Transverse colon (tissue), 4 donors: ENCODE measurements at regions not wholly inside any gene's neighbourhood (a gene's known extent, or its start where the extent isn't known, plus 50 kb on each side); places are given as distances from the start of the nearest gene placed in this dataset.

Experiments
- DNase-seq: peaks from one replicate; pipeline ENCODE4 v3.0.0-alpha.2; 2019
- H3K27ac ChIP-seq, 4 donors: fragments of 200-600 bp; sonication (generic); 2 replicates each; pipeline ENCODE4 v1.5.1; 2016 to 2018; ENCODE audit warnings: inconsistent platforms in 4 of 4
- H3K27me3 ChIP-seq: fragments of 200-600 bp; sonication (generic); 2 replicates; pipeline ENCODE4 v1.5.1; 2017; ENCODE audit warnings: inconsistent platforms
- H3K36me3 ChIP-seq, 4 donors: fragments of 200-600 bp; sonication (generic); 2 replicates each; pipeline ENCODE4 v1.5.1; 2017 to 2019; ENCODE audit warnings: inconsistent platforms in 4 of 4
- H3K4me1 ChIP-seq, 4 donors: fragments of 200-600 bp; sonication (generic); 2 replicates each; pipeline ENCODE4 v1.5.1; 2017 to 2020; ENCODE audit warnings: inconsistent platforms in 4 of 4
- H3K4me3 ChIP-seq, 4 donors: fragments of 200-600 bp; sonication (generic); 1 replicate in 1 of 4; 2 replicates in 3 of 4; pipeline versions ENCODE4 v1.5.1 to v1.6.1; 2017 to 2019; ENCODE audit warnings: inconsistent platforms in 4 of 4
- H3K9me3 ChIP-seq, 2 donors: fragments of 200-600 bp; sonication (generic); 2 replicates each; pipeline ENCODE4 v1.5.1; 2017 to 2019; ENCODE audit warnings: inconsistent platforms in 2 of 2
- EP300 ChIP-seq: sonication (generic); formaldehyde crosslinking; IDR thresholded peaks from one replicate; pipeline ENCODE4 v1.6.1; 2017; ENCODE audit warnings: antibody characterized with exemption, low read depth
- POLR2A ChIP-seq: fragments of 450-650 bp; IDR thresholded peaks from one replicate; pipeline ENCODE4 v1.6.1; 2016; ENCODE audit warnings: antibody characterized with exemption, mild to moderate bottlenecking, moderate library complexity
- POLR2AphosphoS5 ChIP-seq, 3 donors: sonication (generic); formaldehyde crosslinking; IDR thresholded peaks; one replicate each; pipeline ENCODE4 v1.6.1; 2016; ENCODE audit warnings: antibody characterized with exemption in 3 of 3
- WGBS, 2 donors: methylation state at CpG; one replicate each; pipeline ENCODE4 v1.1.5; 2018; ENCODE audit warnings: low coverage in 1 of 2; 5-methylcytosine and 5-hydroxymethylcytosine counted together
- in situ Hi-C, 4 donors: fragments of 200-750 bp; cut with MboI; loops; one replicate each; pipeline versions ENCODE4 v1.15.0 to v1.15.1; 2017; ENCODE audit warnings: low sequenced_read_pairs in 3 of 4, low pct_ligation_motif_present in 1 of 4, low pct_unique_long_range_greater_than_20kb in 1 of 4
- intact Hi-C: fragments of 100-400 bp; cut with DNase I; formaldehyde crosslinking; loops from one replicate; pipeline ENCODE4 v1.15.1; 2023; ENCODE audit warnings: low total_unique reads
- TF ChIP-seq, protein P1 (sequence below), 5 experiments: fragments of 200-600 bp in 3 of 5; fragments of 450-650 bp in 2 of 5; sonication (generic) in 3 of 5; IDR thresholded peaks; 1 replicate in 2 of 5; 2 replicates in 3 of 5; pipeline ENCODE4 v1.5.1; 2016 to 2017; ENCODE audit warnings: antibody characterized with exemption in 5 of 5, inconsistent platforms in 3 of 5, mild to moderate bottlenecking in 2 of 5, moderate library complexity in 1 of 5

GRCh38 chr16:86024210-86024609, 125.2 kb downstream of the IRF8 start:
- Histone ChIP-seq H3K27ac (no peak overlapping the region), H3K36me3 (no peaks in the 10 kb centered on the region), H3K9me3 (peaks cover 11 to 16% of the 10 kb centered on the region in 2 donors), H3K4me3 (no peak overlapping the region), H3K4me1 (peaks cover 1 to 21% (median 14%) of the 10 kb centered on the region in 4 donors), H3K27me3 (no peaks in the 10 kb centered on the region)
- no peak for DNase-seq
- intact Hi-C loops (no loop called here), in situ Hi-C loops (loop anchor here in 1 of 4 donors (25.0 kb wide), 1 partner anchor 762 kb away; no protein-coding TSS in a partner anchor)
- TF ChIP-seq EP300 (no peak), POLR2AphosphoS5 (IDR thresholded peaks at IDR 0.05) (no peak), POLR2A (no peak)
- TF ChIP-seq, protein P1, sequence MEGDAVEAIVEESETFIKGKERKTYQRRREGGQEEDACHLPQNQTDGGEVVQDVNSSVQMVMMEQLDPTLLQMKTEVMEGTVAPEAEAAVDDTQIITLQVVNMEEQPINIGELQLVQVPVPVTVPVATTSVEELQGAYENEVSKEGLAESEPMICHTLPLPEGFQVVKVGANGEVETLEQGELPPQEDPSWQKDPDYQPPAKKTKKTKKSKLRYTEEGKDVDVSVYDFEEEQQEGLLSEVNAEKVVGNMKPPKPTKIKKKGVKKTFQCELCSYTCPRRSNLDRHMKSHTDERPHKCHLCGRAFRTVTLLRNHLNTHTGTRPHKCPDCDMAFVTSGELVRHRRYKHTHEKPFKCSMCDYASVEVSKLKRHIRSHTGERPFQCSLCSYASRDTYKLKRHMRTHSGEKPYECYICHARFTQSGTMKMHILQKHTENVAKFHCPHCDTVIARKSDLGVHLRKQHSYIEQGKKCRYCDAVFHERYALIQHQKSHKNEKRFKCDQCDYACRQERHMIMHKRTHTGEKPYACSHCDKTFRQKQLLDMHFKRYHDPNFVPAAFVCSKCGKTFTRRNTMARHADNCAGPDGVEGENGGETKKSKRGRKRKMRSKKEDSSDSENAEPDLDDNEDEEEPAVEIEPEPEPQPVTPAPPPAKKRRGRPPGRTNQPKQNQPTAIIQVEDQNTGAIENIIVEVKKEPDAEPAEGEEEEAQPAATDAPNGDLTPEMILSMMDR (IDR thresholded peaks at IDR 0.05), result no peak

DNA sequence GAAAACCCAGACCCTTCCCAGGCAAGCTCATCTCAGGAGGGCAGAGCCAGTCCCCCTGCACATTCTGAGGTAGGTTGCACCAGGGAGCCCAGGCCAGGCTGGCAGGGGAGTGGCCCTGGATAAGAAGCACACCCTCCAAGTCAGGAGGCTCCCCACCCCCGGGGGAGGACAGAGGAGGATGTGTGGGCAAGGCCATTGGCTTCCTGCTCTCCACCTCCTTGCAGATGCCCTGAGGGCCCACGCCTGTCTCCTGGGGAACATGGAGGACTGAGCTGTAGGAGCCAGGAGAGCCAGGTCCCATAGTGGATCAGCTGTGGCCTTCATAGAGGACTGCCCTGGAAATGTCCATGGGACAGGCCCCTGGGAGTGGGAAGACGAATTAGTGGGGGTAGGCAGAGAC, 126.7 kb downstream of the IRF8 start:
- Histone ChIP-seq H3K27me3 (no peaks in the 10 kb centered on the region), H3K4me3 (no peak overlapping the region), H3K4me1 (peaks cover 8 to 25% (median 19%) of the 10 kb centered on the region in 4 donors), H3K36me3 (no peaks in the 10 kb centered on the region), H3K9me3 (peaks cover 11 to 16% of the 10 kb centered on the region in 2 donors), H3K27ac (no peak overlapping the region)
- no peak for DNase-seq
- in situ Hi-C loops (no loop called here), intact Hi-C loops (no loop called here)
- TF ChIP-seq, protein P1 (IDR thresholded peaks at IDR 0.05), result no peak
- TF ChIP-seq EP300 (no peak), POLR2A (no peak), POLR2AphosphoS5 (IDR thresholded peaks at IDR 0.05) (no peak)
- WGBS, 2 donors, result 88% methylated on average over 2 of the region's 3 CpGs; no CpG with 5 or more reads in 1 of the 2 donors

DNA sequence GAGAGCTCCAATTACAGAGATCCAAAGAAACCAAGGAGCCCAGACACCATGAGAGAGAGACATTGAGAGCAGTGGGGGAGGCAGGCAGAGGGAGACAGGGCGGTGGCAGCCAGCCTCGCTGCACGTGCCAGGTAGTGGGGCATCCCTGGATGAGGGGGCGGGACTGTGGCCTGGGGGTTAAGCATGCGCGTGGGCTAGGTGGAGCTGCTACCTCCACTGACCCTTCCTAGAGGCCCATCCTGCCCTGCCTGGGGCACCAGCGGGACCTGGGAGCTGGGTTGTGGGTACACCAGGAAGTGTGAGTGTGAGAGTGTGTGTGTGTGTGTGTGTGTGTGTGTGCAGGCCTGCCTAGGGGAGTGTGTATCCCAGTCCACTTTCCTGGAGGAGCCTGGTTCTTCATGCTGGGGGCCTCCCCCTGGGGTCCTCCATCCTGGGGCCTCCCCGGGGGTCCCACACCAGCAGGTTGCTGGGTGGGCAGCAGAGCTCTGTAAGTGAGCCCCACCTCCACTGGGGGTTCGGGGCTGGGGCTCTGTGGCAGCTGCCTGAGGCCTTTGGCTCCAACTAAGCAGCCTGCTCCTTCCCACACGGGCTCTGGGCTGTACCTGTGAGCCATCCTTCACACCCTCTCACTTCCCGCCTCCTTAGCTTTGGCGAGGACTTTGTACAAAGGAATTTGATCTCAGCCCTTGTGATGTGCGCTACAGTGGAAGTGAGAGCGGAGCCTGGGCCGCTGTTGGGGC, 127.4 kb downstream of the IRF8 start:
- no peak overlapping the region for H3K27ac ChIP-seq
- 77 to 86% methylated on average over 6 to 15 of the region's 15 CpGs for WGBS, 2 donors

DNA sequence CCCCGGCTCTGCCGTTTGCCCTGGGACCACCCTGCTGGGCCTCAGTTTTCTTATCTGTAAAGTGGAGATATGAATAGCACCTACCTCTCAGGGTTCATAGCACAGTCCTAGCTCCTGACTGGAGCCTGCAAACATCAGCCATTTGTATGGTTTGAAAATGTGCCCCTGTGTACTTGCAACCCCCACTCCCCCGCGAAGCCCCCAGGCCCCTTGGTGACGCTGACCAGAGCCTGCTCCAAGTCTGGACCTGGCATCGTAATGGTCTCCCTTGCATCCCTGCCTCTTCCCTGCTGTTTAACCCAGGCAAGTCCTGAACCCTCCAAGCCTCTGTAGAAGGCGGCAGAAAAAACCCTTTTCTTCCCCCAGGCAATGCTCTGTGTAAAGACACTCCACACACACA, 128.0 kb downstream of the IRF8 start:
- in situ Hi-C loops (no loop called here), intact Hi-C loops (no loop called here)
- 65% methylated on average over 7 of the region's 7 CpGs; no CpG with 5 or more reads in 1 of the 2 donors for WGBS, 2 donors
- Histone ChIP-seq H3K36me3 (no peaks in the 10 kb centered on the region), H3K27me3 (no peaks in the 10 kb centered on the region), H3K4me1 (peaks cover 8 to 25% (median 19%) of the 10 kb centered on the region in 4 donors), H3K27ac (peak overlapping the region in 1 of 4 donors; percentile 56), H3K4me3 (no peak overlapping the region), H3K9me3 (peaks cover 11 to 16% of the 10 kb centered on the region in 2 donors)
- TF ChIP-seq, protein P1 (IDR thresholded peaks at IDR 0.05), result no peak
- no peak for TF ChIP-seq EP300
- TF ChIP-seq POLR2AphosphoS5 (IDR thresholded peaks at IDR 0.05), result no peak
- TF ChIP-seq POLR2A, result no peak
- DNase-seq, result no peak

More for the DNA sequence above, 127.4 kb downstream of the IRF8 start:
- no peak for TF ChIP-seq POLR2AphosphoS5 (IDR thresholded peaks at IDR 0.05)
- TF ChIP-seq, protein P1 (IDR thresholded peaks at IDR 0.05), result no peak
- TF ChIP-seq EP300, result no peak
- TF ChIP-seq POLR2A, result no peak
- no peaks in the 10 kb centered on the region for H3K36me3 ChIP-seq
- in situ Hi-C loops, result no loop called here
- H3K27me3 ChIP-seq, result no peaks in the 10 kb centered on the region
- H3K4me3 ChIP-seq, result no peak overlapping the region
- DNase-seq, result peak; percentile 34
- peaks cover 11 to 16% of the 10 kb centered on the region in 2 donors for H3K9me3 ChIP-seq
- peaks cover 8 to 25% (median 19%) of the 10 kb centered on the region in 4 donors for H3K4me1 ChIP-seq
- intact Hi-C loops, result no loop called here
